ENCODE measurements at regions not wholly inside any gene's neighbourhood (a gene's known extent, or its start where the extent isn't known, plus 50 kb on each side); places are given as distances from the start of the nearest gene placed in this dataset.
"Not testable (repeated sequence)": the region's sequence is repeated elsewhere in the genome, so short reads cannot be mapped to it uniquely, and the experiment has no call there.

- Histone ChIP-seq H3K4me1 (ENCODE audit: insufficient read depth) (no peaks in the 10 kb centered on the region), H3K9me3 (no peaks in the 10 kb centered on the region), H3K27me3 (no peaks in the 10 kb centered on the region), H3K4me3 (no peak overlapping the region), H3K36me3 (no peaks in the 10 kb centered on the region), H3K27ac (no peak overlapping the region)
- 91 to 95% (median 91%) methylated on average over 4 of the region's 4 CpGs for WGBS, 3 donors
- TF ChIP-seq POLR2A (IDR thresholded peaks at IDR 0.05) (no peak), CTCF (IDR thresholded peaks at IDR 0.05) (no peak), EP300 (IDR thresholded peaks at IDR 0.05) (no peak)
- no peak for DNase-seq
- intact Hi-C loops (cut with DNase I): no loop called here
Measured at GRCh38 chr13:50654331-50654730, 189.2 kb downstream of the DLEU7 start.

- WGBS, 3 donors: 91 to 95% (median 91%) methylated on average over 5 of the region's 5 CpGs
- H3K36me3 ChIP-seq; H3K9me3 ChIP-seq; H3K27ac ChIP-seq; intact Hi-C loops (cut with DNase I); H3K4me3 ChIP-seq; H3K4me1 ChIP-seq (ENCODE audit: insufficient read depth); DNase-seq; H3K27me3 ChIP-seq: not testable (repeated sequence)
Measured at GRCh38 chr13:50661881-50662280, 181.6 kb downstream of the DLEU7 start.

GRCh38 chr13:50664951-50665350 lies 178.5 kb downstream of the DLEU7 start:
- TF ChIP-seq POLR2A (IDR thresholded peaks at IDR 0.05): no peak
- TF ChIP-seq EP300 (IDR thresholded peaks at IDR 0.05): no peak
- TF ChIP-seq CTCF (IDR thresholded peaks at IDR 0.05): no peak
- DNase-seq: no peak
- Histone ChIP-seq H3K27me3 (no peaks in the 10 kb centered on the region), H3K36me3 (no peaks in the 10 kb centered on the region), H3K4me3 (no peak overlapping the region), H3K27ac (no peak overlapping the region), H3K4me1 (ENCODE audit: insufficient read depth) (no peaks in the 10 kb centered on the region), H3K9me3 (no peaks in the 10 kb centered on the region)
- 85 to 91% (median 90%) methylated on average over 2 of the region's 2 CpGs for WGBS, 3 donors
- intact Hi-C loops (cut with DNase I): no loop called here

- H3K27ac ChIP-seq: no peak overlapping the region
- no peaks in the 10 kb centered on the region for H3K27me3 ChIP-seq
- TF ChIP-seq EP300 (IDR thresholded peaks at IDR 0.05) (no peak), POLR2A (IDR thresholded peaks at IDR 0.05) (no peak), CTCF (IDR thresholded peaks at IDR 0.05) (no peak)
- H3K4me3 ChIP-seq: no peak overlapping the region
- WGBS, 3 donors: 50 to 61% (median 55%) methylated on average over 6 of the region's 6 CpGs
- intact Hi-C loops (cut with DNase I): no loop called here
- no peaks in the 10 kb centered on the region for H3K4me1 ChIP-seq (ENCODE audit: insufficient read depth)
- no peaks in the 10 kb centered on the region for H3K36me3 ChIP-seq
- DNase-seq: no peak
- H3K9me3 ChIP-seq: no peaks in the 10 kb centered on the region
Measured at GRCh38 chr13:50668049-50668448, 175.4 kb downstream of the DLEU7 start.

GRCh38 chr13:50668691-50669271 lies 174.7 kb downstream of the DLEU7 start:
- TF ChIP-seq CTCF (IDR thresholded peaks at IDR 0.05): no peak
- TF ChIP-seq POLR2A (IDR thresholded peaks at IDR 0.05): no peak
- no peak for TF ChIP-seq EP300 (IDR thresholded peaks at IDR 0.05)
- Histone ChIP-seq H3K36me3 (no peaks in the 10 kb centered on the region), H3K4me3 (no peak overlapping the region), H3K27ac (no peak overlapping the region), H3K9me3 (no peaks in the 10 kb centered on the region), H3K4me1 (ENCODE audit: insufficient read depth) (no peaks in the 10 kb centered on the region), H3K27me3 (no peaks in the 10 kb centered on the region)
- WGBS, 3 donors: 68 to 72% (median 71%) methylated on average over 3 of the region's 3 CpGs
- DNase-seq: no peak
- intact Hi-C loops (cut with DNase I): no loop called here

Measured in ovary (tissue), 7 donors.